ENCODE measurements at regions not wholly inside any gene's neighbourhood (a gene's known extent, or its start where the extent isn't known, plus 50 kb on each side); places are given as distances from the start of the nearest gene placed in this dataset.

GRCh38 chr3:8338424-8338823 is 163.2 kb upstream of the LMCD1 start:
- H3K36me3 Mint-ChIP-seq (ENCODE audit: unreplicated experiment) = no peaks in the 10 kb centered on the region

DNA sequence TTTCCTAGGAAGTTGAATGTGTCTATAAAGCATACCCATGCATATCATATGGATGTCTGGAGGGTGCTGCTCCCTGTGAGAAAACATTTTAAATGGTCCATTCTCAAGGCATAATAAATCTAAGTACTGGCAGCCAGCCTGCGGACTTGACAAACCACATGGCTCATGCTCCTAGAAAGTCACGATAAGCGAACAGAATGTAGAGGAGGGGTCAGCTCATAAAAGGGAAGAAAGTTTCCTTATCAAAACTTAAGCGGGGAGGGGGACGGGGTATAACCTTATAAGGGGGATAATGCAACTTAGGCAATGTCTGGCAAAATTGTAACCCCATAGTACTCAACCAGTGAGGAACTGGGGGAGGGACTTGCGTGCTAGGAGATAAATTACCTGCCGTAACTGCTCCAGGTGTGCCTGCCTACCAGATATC is 159.8 kb upstream of the LMCD1 start:
- Mint-ChIP-seq H3K9me3 (ENCODE audit: unreplicated experiment) (no peaks in the 10 kb centered on the region), H3K4me1 (ENCODE audit: low read depth, unreplicated experiment) (no peaks in the 10 kb centered on the region), H3K27me3 (ENCODE audit: unreplicated experiment) (no peaks in the 10 kb centered on the region), H3K4me3 (ENCODE audit: unreplicated experiment) (no peak overlapping the region), H3K36me3 (ENCODE audit: unreplicated experiment) (peaks cover 3% of the 10 kb centered on the region), H3K27ac (ENCODE audit: unreplicated experiment) (no peak overlapping the region)
- TF ChIP-seq, protein P1, sequence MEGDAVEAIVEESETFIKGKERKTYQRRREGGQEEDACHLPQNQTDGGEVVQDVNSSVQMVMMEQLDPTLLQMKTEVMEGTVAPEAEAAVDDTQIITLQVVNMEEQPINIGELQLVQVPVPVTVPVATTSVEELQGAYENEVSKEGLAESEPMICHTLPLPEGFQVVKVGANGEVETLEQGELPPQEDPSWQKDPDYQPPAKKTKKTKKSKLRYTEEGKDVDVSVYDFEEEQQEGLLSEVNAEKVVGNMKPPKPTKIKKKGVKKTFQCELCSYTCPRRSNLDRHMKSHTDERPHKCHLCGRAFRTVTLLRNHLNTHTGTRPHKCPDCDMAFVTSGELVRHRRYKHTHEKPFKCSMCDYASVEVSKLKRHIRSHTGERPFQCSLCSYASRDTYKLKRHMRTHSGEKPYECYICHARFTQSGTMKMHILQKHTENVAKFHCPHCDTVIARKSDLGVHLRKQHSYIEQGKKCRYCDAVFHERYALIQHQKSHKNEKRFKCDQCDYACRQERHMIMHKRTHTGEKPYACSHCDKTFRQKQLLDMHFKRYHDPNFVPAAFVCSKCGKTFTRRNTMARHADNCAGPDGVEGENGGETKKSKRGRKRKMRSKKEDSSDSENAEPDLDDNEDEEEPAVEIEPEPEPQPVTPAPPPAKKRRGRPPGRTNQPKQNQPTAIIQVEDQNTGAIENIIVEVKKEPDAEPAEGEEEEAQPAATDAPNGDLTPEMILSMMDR (IDR thresholded peaks at IDR 0.05; ENCODE audit: partially characterized antibody, unreplicated experiment) = no peak
- DNase-seq = no peak

More at GRCh38 chr3:8338424-8338823, 163.2 kb upstream of the LMCD1 start:
- H3K27ac Mint-ChIP-seq (ENCODE audit: unreplicated experiment) = no peak overlapping the region
- TF ChIP-seq, protein P1 (IDR thresholded peaks at IDR 0.05; ENCODE audit: partially characterized antibody, unreplicated experiment) = no peak
- no peaks in the 10 kb centered on the region for H3K4me1 Mint-ChIP-seq (ENCODE audit: low read depth, unreplicated experiment)
- no peak for DNase-seq
- H3K9me3 Mint-ChIP-seq (ENCODE audit: unreplicated experiment) = peaks cover 1% of the 10 kb centered on the region
- no peak overlapping the region for H3K4me3 Mint-ChIP-seq (ENCODE audit: unreplicated experiment)
- H3K27me3 Mint-ChIP-seq (ENCODE audit: unreplicated experiment) = no peaks in the 10 kb centered on the region

- peaks cover 3% of the 10 kb centered on the region for H3K36me3 Mint-ChIP-seq (ENCODE audit: unreplicated experiment)
- no peak for DNase-seq
- H3K4me3 Mint-ChIP-seq (ENCODE audit: unreplicated experiment) = no peak overlapping the region
- TF ChIP-seq, protein P1 (IDR thresholded peaks at IDR 0.05; ENCODE audit: partially characterized antibody, unreplicated experiment) = no peak
- H3K27ac Mint-ChIP-seq (ENCODE audit: unreplicated experiment) = no peak overlapping the region
- no peaks in the 10 kb centered on the region for H3K27me3 Mint-ChIP-seq (ENCODE audit: unreplicated experiment)
- H3K4me1 Mint-ChIP-seq (ENCODE audit: low read depth, unreplicated experiment) = no peaks in the 10 kb centered on the region
- no peaks in the 10 kb centered on the region for H3K9me3 Mint-ChIP-seq (ENCODE audit: unreplicated experiment)
Observed at GRCh38 chr3:8343058-8343457, 158.6 kb upstream of the LMCD1 start.

DNA sequence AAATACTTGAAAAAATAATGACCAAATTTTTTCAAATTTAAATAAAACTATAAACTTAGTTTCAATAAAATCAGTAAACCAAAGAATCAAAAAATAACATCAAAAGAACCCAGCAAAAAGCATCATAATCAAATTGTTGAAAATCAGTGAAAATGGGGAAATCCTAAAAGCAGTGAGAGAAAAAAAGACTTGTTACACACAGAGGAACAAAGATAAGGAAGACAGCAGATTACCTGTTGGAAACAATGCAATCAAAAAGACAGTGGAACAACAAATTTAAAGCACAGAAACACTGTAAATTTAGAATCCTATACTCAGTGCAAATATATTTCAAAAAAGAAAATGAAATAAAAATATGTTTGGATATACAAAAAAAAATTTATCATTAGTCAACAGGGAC is 156.2 kb upstream of the LMCD1 start:
- H3K27me3 Mint-ChIP-seq (ENCODE audit: unreplicated experiment) = no peaks in the 10 kb centered on the region
- H3K4me1 Mint-ChIP-seq (ENCODE audit: low read depth, unreplicated experiment) = no peaks in the 10 kb centered on the region
- DNase-seq = no peak

GRCh38 chr3:8348076-8348475 is 153.5 kb upstream of the LMCD1 start:
- H3K4me1 Mint-ChIP-seq (ENCODE audit: low read depth, unreplicated experiment) = no peaks in the 10 kb centered on the region
- H3K4me3 Mint-ChIP-seq (ENCODE audit: unreplicated experiment) = no peak overlapping the region
- TF ChIP-seq, protein P1 (IDR thresholded peaks at IDR 0.05; ENCODE audit: partially characterized antibody, unreplicated experiment) = no peak
- H3K27ac Mint-ChIP-seq (ENCODE audit: unreplicated experiment) = no peak overlapping the region
- H3K27me3 Mint-ChIP-seq (ENCODE audit: unreplicated experiment) = peaks cover under 1% of the 10 kb centered on the region
- no peak for DNase-seq
- H3K9me3 Mint-ChIP-seq (ENCODE audit: unreplicated experiment) = no peaks in the 10 kb centered on the region
- peaks cover 3% of the 10 kb centered on the region for H3K36me3 Mint-ChIP-seq (ENCODE audit: unreplicated experiment)

More for the DNA sequence above, 156.2 kb upstream of the LMCD1 start:
- H3K9me3 Mint-ChIP-seq (ENCODE audit: unreplicated experiment) = no peaks in the 10 kb centered on the region
- H3K4me3 Mint-ChIP-seq (ENCODE audit: unreplicated experiment) = no peak overlapping the region
- H3K27ac Mint-ChIP-seq (ENCODE audit: unreplicated experiment) = no peak overlapping the region
- TF ChIP-seq, protein P1 (IDR thresholded peaks at IDR 0.05; ENCODE audit: partially characterized antibody, unreplicated experiment) = no peak
- peaks cover 3% of the 10 kb centered on the region for H3K36me3 Mint-ChIP-seq (ENCODE audit: unreplicated experiment)
